GM18858 (cell line): ENCODE measurements at regions not wholly inside any gene's neighbourhood (a gene's known extent, or its start where the extent isn't known, plus 50 kb on each side); places are given as distances from the start of the nearest gene placed in this dataset.

ENCODE experiments used
- ATAC-seq: cut with Tn5 transposase; IDR thresholded peaks from one replicate; pipeline ENCODE4 v1.9.1; 2021; ENCODE audit not compliant: unreplicated experiment

GRCh38 chr3:74510261-74510818 lies 104.1 kb downstream of the CNTN3 start:
- ATAC-seq, result no peak

- no peak for ATAC-seq
Observed at GRCh38 chr3:74507691-74508090, 106.8 kb downstream of the CNTN3 start.

DNA sequence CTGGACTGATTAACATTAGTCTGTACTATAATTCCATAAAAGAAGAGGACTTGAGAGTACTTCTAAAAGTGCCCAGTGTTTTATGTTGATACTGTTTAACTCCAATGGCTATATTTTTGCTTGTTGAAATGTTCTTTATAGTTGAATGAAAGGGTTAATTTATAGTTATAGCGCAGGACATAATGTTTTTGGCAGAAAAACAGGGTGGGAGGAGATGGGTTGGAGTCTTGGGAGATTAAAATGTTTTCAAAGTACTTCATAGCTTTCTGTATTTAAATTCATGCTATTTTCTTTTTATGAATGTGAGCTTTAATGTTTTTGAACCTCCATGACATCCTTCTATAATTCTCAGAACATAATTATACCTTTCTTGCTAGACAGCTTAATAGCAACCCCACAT lies 108.2 kb downstream of the CNTN3 start:
- ATAC-seq, result no peak

DNA sequence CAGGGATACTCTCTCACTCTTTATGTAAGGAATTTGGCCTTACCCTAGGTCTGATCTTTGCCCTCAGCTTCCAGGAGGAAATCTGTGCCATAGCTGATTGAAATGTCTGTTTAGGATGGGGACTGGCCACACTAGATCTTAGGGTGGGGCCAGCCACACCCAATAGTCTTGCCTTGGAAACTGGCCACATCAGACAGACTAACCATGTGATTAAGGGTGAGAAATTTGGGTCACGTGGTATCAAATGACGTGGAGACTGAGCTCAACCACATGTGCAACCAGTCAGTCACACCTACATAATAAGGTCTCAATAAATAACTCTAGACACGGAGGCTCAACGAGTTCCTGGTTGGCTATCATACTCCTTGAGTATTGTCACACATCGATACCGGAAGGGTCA lies 113.5 kb downstream of the CNTN3 start:
- no peak for ATAC-seq

DNA sequence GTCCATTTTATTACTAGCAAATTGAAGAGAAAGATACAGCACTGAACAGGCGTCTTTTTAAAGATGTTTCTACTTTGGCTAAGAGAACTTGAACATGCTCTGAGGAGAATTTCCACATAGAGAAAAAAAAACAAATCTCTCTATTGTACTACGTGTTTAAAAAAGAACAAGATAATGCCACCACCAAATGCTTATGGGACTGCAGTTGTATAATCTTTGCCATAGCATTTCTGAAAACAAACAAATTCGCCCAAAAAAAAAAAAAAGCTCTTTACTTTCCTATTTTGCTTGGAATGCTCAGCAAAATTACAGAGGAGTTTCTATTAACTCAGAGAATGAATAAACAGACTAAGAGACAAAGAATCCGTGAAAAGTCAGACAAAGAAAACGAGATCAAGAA lies 114.2 kb downstream of the CNTN3 start:
- no peak for ATAC-seq

DNA sequence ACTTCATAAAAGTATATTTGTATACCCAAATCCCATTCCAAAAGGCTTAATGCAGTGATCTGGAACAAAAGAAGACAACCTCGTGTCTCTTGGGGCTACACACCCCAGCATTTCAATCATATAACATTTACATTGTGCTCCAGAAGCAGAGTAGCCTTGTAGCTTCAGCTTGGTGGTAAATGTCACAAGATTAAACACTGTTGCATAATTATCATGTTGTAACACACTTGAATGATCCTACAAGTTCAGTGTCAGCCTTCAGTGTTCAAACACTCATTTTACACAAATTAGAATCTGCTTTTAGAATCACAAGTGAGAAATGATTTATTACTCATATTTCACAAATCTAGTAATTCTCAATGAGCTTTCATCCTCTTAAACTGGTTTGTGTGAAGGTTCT lies 122.6 kb downstream of the CNTN3 start:
- no peak for ATAC-seq

- ATAC-seq, result no peak
Observed at GRCh38 chr3:74489050-74489792, 125.2 kb downstream of the CNTN3 start.

DNA sequence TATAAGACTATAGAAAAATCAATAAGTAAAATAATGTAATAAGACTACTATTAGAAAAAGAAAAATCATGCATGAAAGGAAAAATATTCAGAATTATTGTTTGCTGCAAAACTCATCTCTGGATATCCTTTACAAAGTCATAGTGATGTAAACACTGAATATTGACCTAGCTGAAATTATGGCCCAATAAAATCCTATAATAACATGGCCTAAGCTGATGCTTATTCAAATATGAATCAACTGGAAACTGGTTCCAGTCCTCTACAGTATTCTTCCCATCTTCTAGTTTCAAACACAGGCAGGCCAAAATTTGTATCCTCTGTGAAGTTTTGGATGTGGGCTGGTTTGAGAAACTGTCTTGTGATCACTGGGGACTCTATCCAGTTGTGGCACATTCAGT lies 134.5 kb downstream of the CNTN3 start:
- no peak for ATAC-seq

- no peak for ATAC-seq
Observed at GRCh38 chr3:74470313-74470712, 144.1 kb downstream of the CNTN3 start.

GRCh38 chr3:74469713-74470112 lies 144.7 kb downstream of the CNTN3 start:
- no peak for ATAC-seq

DNA sequence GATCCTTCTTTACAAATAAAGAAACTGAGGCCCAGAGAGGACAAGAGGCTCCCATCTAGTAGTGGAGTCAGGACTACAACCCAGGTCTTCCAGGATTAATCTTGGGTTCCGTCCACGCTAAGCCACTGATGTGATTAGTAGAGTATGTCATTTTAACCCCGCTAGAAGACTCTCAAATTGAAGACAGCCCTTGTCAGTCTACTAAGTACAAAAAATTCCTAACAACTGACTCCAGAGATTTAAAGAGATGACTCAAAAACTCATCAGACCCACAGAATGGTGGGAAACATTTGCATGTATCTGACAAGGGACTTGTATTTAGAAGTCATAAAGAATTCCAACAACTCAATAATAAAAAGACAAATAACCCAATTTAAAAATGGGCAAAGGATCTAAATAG lies 145.3 kb downstream of the CNTN3 start:
- ATAC-seq, result no peak

DNA sequence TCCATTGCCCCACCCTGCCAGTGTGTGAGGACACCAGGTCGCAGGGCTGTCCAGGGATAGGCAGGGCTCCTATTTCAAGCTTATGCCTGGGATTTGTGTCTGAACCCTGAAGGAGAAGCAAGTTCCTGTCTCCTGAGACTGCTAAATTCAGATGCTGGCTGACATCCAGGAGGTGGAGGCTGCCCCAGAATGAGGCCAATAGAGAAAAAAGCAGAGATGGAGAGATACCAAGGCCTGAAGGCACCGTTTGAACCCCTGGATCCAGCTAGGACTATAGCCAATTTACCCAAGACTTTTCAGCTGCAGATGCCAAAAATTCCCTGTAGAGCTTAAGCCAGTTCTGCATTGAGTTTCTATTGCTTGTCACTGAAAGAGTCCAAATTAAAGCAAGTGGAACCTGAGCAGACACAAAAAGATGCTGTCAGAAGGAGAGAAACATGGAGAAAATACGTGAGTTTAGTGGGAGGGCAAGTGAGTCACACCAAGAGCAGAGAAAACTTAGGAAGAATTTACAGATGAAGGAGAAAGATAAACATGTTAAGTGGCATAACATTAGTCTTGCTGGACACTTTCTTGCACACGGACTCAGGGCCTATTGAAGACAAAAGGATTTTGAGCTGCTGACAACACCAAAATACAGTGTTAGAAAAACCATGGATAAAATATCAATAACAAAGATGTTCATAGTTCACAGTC lies 148.6 kb downstream of the CNTN3 start:
- ATAC-seq, result no peak

DNA sequence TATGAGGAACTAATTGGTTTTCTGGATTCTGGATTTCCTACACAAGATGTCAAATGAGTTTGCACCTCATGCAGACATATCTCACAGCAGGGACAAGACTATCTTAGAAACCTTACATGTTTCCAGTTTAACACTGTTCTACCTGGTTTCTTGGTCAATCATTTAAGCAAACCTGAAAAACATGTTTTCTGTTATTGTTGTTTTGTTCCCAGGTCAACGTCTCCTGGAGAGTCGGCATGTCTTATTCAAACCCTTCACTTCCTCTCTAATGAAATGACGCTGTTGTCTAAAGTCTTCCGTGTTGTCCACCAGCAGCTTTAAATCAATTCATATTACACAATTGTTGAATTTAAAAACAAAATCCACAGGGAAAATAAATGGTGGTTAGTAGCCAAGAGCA lies 150.9 kb downstream of the CNTN3 start:
- no peak for ATAC-seq

DNA sequence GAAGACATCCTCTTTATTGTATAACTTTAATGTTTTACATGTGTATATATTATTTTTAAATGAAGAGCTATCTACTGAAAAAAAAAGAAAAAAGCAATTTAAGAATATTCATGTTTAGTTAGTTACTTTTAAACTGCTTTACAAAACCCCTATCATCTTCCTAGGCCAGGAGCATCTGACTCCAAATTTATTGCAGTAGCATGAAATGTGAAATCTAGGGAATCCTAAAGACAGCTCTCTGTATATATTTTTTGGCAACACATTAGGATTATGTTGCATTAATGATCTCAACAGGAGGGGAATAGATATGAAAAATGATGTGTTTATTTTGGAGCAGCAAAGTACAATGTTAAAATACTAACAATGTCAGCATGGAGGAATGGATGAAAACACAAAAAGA lies 158.3 kb downstream of the CNTN3 start:
- ATAC-seq, result no peak

GRCh38 chr3:74447221-74447620 lies 167.2 kb downstream of the CNTN3 start:
- no peak for ATAC-seq

GRCh38 chr3:74445541-74445940 lies 168.9 kb downstream of the CNTN3 start:
- no peak for ATAC-seq

DNA sequence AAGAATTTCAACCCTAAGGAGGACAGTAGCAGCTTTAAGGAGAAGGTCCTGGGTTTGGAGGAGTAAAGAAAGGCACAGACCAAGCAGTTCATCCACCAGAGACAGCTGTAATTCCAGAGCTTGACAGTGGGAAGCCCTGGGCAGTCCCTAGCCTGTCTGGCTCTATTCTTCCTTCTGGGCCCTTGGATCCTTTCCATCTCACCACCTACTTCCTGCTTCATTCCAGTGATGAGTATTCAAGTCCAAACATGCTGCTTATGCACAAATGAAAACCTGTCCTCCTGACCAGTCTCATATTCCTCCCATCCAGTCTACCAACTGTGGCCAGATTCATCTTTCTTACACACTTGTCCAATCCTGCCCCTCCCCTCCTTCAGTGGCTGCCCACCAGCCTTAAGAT lies 171.4 kb downstream of the CNTN3 start:
- ATAC-seq, result no peak

- ATAC-seq, result no peak
Observed at GRCh38 chr3:74442683-74443082, 171.8 kb downstream of the CNTN3 start.

DNA sequence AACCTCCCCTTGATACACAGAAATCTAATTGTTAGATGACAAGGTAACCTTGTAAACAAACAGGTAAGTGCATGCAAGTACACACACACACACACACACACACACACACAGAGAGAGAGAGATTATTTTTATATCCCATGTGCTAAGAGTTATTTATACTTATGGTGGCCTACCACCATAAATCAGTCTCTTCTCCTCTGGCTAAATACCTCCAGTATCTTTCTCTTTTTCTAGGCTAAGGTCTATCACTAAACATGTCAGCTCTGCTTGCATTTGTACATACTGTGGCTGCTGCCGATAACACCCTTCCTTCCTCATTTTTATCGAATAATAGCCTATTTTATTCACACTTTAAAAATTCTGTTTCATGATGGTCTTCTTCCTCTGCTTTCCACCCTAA lies 172.4 kb downstream of the CNTN3 start:
- ATAC-seq, result no peak

DNA sequence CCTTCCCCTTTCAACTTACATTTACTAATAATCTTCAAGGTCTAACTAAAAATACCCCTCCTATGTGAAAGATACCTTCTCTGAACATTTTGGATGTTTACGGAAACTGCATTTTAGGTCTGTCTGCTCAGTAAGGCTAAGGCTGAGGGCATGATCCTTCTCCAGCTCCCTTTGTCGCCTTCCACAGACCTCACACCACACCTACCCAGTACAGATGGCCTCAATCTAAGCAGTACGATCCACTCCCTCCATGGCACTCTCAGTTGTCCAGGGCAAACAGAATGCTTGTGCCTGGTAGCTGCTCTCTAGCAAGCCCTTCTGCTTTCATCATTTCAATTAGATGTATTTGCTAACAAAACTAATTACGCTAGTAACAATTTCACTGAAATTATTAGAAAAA lies 178.3 kb downstream of the CNTN3 start:
- no peak for ATAC-seq

DNA sequence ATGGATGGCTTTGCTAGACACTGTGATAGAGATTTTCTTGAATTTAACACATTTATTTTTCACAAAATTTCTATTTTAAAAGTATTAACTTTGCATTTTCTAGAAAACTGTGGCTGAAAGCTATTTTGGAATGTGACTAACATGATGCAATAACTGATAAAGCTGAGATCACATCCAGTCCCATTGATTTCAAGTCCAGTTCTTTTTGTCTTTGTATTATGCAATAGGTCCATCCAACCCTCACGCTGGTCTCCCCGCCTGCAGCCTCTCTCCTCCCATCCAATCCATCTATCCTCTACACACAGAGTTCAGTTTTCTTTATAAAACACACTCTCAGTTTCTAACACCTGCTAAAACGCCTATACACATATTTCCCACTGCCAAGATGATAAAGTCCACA lies 178.8 kb downstream of the CNTN3 start:
- no peak for ATAC-seq

DNA sequence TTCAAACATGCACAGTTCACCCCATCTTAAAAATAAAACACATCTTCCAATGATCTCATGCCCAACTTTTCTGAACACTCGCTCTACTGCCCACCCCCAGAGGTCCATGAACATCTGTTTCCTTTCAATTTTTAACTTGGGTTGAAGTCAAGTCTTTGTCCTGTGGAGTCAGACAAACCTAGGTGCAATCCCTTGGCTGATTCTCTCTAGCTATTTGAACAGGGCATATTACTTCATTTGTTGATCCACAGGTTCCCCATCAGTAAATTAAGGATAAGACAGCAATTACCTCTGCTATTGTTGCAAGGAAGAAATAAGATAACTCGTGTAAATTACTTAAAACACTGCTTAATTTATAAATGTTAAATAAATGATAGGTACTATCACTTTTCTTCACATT lies 180.1 kb downstream of the CNTN3 start:
- no peak for ATAC-seq

DNA sequence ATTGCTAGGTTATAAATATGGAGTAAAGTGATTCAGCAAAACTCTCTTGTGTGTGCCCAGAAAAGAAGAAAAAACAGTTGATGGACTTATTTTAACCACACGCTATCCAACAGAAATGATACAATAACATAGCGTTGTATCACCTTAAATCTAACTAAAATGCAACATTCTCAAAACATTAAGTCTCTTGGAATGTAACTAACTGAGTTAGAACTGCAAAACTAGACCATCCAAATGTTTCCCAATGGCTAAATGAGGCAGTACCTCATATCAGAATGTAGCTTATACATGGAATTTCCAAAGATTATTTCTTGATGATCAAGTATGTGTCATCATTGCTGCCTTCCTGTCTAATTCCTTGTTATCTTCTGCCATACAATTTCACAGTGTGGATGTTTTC lies 187.9 kb downstream of the CNTN3 start:
- no peak for ATAC-seq
